Endothelial cell of hepatic sinusoid (primary cell): ENCODE measurements at regions not wholly inside any gene's neighbourhood (a gene's known extent, or its start where the extent isn't known, plus 50 kb on each side); places are given as distances from the start of the nearest gene placed in this dataset.

ENCODE experiments used
- in situ Hi-C: cut with HindIII; loops from 2 replicates; pipeline ENCODE4 v1.10.0; 2017; ENCODE audit warnings: low sequenced_read_pairs

- in situ Hi-C loops: no loop called here
Measured at GRCh38 chr19:31096935-31097545, 252.2 kb downstream of the TSHZ3 start.

- in situ Hi-C loops: no loop called here
Measured at GRCh38 chr19:31096062-31096830, 253.0 kb downstream of the TSHZ3 start.

GRCh38 chr19:31095100-31095804, 254.0 kb downstream of the TSHZ3 start:
- in situ Hi-C loops: no loop called here

GRCh38 chr19:31092274-31092673, 257.0 kb downstream of the TSHZ3 start:
- in situ Hi-C loops: loop anchor here (5.0 kb wide), 1 partner anchor 35 kb away; no protein-coding TSS in a partner anchor

GRCh38 chr19:31089681-31090080, 259.6 kb downstream of the TSHZ3 start:
- in situ Hi-C loops: loop anchor here (5.0 kb wide), 1 partner anchor 32 kb away; no protein-coding TSS in a partner anchor

- in situ Hi-C loops: no loop called here
Measured at GRCh38 chr19:31085125-31085524, 264.1 kb downstream of the TSHZ3 start.

GRCh38 chr19:31083105-31083504, 266.1 kb downstream of the TSHZ3 start:
- in situ Hi-C loops: no loop called here

- in situ Hi-C loops: loop anchor here (5.0 kb wide), 1 partner anchor 77 kb away; no protein-coding TSS in a partner anchor
Measured at GRCh38 chr19:31075146-31075655, 274.0 kb downstream of the TSHZ3 start.

GRCh38 chr19:31074199-31075125, 274.8 kb downstream of the TSHZ3 start:
- in situ Hi-C loops: loop anchor here (5.0 kb wide), 1 partner anchor 78 kb away; no protein-coding TSS in a partner anchor

- in situ Hi-C loops: no loop called here
Measured at GRCh38 chr19:31073485-31074198, 275.6 kb downstream of the TSHZ3 start.

GRCh38 chr19:31072451-31072850, 276.8 kb downstream of the TSHZ3 start:
- in situ Hi-C loops: no loop called here

GRCh38 chr19:31071136-31071855, 277.9 kb downstream of the TSHZ3 start:
- in situ Hi-C loops: no loop called here

GRCh38 chr19:31070146-31071065, 278.8 kb downstream of the TSHZ3 start:
- in situ Hi-C loops: no loop called here

GRCh38 chr19:31068268-31068667, 281.0 kb downstream of the TSHZ3 start:
- in situ Hi-C loops: no loop called here

- in situ Hi-C loops: no loop called here
Measured at GRCh38 chr19:31066385-31066784, 282.9 kb downstream of the TSHZ3 start.

- in situ Hi-C loops: no loop called here
Measured at GRCh38 chr19:31064491-31064890, 284.7 kb downstream of the TSHZ3 start.

GRCh38 chr19:31058676-31059340, 290.4 kb downstream of the TSHZ3 start:
- in situ Hi-C loops: loop anchor here (5.0 kb wide), 1 partner anchor 33 kb away; no protein-coding TSS in a partner anchor
